GM06990 (cell line): ENCODE measurements at regions not wholly inside any gene's neighbourhood (a gene's known extent, or its start where the extent isn't known, plus 50 kb on each side); places are given as distances from the start of the nearest gene placed in this dataset.

ENCODE experiments used
- DNase-seq: peaks from one replicate; pipeline ENCODE4 v3.0.0-alpha.2; 2011; ENCODE audit not compliant: insufficient read length; ENCODE audit errors: extremely low read depth
- H3K27me3 ChIP-seq: replicated peaks from 2 replicates; pipeline ENCODE4 v1.6.0; 2011; ENCODE audit warnings: low read length; ENCODE audit not compliant: control insufficient read depth, insufficient read depth
- H3K36me3 ChIP-seq: 2 replicates; pipeline ENCODE4 v1.5.1; 2011; ENCODE audit warnings: low read length; ENCODE audit not compliant: control insufficient read depth, insufficient read depth
- H3K4me3 ChIP-seq: replicated peaks from 2 replicates; pipeline ENCODE4 v1.5.1; 2011; ENCODE audit warnings: low read depth, mild to moderate bottlenecking, control low read depth, low read length
- TF ChIP-seq, protein P1 (sequence below): IDR thresholded peaks from 2 replicates; pipeline ENCODE4 v1.5.1; 2011; ENCODE audit warnings: low read length, control low read depth, mild to moderate bottlenecking, inconsistent platforms; ENCODE audit not compliant: insufficient read depth, poor library complexity, severe bottlenecking

DNA sequence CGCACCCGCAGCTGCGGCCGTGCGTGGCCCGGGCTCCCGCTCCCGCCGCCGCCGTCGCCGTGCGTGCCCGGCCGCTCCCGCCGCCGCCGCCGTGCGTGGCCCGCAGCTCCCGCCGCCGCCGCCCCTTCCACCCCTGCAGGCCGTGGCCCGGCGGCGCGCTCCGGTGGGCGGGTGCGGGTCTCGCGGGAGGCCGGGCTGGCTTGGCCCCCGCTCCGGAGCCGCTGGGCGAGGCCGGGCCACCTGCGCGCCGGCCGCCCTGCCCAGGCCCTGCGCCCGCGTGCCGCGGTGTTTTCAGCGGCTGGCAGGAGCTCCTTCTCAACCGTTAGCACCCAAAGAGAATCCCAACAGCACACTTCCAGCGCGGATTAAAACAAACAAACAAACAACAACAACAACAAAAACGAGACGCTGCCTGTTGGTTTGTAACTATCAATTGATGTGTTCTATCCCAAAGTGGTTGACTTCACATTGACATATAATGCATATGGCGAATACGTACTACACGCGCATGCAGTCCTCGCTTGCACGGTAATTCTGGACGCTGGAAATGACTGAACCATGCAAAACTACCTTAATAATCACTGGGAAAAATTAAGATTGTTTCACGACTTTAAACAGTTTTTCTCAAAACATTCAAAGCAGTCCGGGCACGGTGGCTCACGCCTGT, 113.7 kb upstream of the GOLGA8J start:
- TF ChIP-seq, protein P1, sequence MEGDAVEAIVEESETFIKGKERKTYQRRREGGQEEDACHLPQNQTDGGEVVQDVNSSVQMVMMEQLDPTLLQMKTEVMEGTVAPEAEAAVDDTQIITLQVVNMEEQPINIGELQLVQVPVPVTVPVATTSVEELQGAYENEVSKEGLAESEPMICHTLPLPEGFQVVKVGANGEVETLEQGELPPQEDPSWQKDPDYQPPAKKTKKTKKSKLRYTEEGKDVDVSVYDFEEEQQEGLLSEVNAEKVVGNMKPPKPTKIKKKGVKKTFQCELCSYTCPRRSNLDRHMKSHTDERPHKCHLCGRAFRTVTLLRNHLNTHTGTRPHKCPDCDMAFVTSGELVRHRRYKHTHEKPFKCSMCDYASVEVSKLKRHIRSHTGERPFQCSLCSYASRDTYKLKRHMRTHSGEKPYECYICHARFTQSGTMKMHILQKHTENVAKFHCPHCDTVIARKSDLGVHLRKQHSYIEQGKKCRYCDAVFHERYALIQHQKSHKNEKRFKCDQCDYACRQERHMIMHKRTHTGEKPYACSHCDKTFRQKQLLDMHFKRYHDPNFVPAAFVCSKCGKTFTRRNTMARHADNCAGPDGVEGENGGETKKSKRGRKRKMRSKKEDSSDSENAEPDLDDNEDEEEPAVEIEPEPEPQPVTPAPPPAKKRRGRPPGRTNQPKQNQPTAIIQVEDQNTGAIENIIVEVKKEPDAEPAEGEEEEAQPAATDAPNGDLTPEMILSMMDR = no peak
- DNase-seq = no peak
- Histone ChIP-seq H3K36me3 (no peaks in the 10 kb centered on the region), H3K4me3 (no peak overlapping the region), H3K27me3 (no peaks in the 10 kb centered on the region)

DNA sequence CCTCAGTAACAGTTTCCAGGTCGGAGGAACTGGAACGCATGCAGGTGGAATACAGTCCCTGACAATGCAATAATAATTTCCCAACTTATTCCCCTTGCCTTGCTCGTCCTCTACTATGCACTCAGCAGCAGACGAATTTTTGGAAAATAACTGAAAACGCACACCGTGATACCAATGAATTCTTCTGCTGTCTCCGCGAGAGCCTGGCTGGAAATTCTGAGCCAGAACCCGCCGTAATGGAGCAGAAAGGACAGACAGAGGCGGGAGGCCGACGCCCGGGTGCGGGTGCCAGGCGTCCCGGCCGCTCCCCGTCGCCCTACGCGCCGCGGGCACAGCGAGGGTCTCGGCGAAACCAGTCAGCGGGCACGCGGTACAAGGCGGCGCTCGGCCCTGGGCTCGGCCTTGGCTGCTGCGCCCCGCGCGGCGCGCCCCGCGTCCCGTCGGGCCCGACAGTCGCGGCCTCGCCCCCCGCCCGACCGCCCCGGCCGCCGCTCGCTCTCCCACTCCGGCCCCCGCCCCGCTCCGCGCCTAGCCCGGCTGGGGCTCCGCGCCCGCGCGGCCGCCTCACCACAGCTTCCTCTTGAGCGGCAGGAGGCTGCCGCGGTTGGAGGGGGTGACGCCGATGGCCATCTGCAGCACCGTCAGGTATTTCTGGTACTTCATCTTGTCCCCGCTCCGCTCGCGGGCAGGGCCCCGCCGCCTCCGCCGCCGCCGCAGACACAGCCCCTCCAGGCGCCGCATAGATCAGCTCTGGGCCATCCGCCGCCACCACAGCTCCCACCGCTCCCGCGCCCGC, 114.5 kb upstream of the GOLGA8J start:
- TF ChIP-seq, protein P1 = no peak
- Histone ChIP-seq H3K27me3 (no peaks in the 10 kb centered on the region), H3K4me3 (no peak overlapping the region), H3K36me3 (no peaks in the 10 kb centered on the region)
- no peak for DNase-seq

DNA sequence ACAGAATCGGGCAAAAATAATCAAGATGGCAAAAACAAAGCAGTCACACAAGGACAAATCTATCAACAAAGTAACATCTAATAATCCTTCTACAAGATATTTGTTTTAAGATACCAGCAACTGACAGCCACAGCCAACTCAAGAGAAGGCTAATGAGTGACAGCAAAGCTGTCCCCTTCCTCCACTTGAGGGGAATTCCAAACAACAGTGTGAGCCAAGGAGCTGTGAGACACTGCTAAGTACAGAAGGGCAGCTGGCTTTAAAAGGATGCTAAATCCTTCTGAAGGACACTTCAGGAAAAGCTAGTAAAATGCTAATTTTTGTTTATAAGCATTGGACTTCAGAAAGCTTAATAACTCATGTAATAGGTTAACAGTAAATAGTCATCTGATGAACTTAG, 120.3 kb upstream of the GOLGA8J start:
- TF ChIP-seq, protein P1 = no peak
- no peak for DNase-seq

DNA sequence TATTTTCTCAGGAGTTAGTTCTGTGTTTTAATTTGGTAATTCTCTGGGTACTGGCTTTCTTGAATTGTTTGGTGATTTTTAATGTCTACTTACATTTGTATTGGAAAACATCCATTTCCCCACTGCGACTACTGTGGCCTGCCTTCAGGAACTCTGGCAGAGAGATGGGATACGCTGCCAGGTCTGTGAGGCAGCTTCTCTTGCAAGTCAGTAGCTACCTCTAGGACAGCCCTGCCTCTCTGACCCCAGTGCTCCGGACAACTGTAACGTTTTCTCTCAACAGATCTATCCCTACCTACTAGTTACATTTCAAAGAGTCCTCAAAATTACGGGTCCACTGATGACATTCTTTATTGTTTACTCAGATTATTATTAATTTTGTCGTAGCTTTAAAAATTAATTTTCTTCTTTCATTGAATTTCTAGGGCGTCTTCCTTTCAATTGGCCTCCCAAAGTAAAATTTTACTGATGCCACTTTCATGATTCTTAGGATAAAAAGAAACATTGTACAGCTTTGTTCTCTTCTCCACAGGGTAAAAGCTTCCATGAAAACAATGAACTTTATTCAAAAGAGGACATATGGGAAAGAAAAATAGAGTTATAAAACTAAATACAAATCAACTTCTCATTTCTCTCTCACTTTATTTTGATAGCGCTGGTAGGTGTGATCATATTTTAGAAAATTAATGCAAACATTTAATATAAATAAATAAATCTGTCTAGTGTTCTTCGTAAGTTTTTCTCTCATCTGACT, 123.2 kb upstream of the GOLGA8J start:
- H3K4me3 ChIP-seq = no peak overlapping the region
- TF ChIP-seq, protein P1 = no peak
- DNase-seq = no peak
- H3K27me3 ChIP-seq = no peaks in the 10 kb centered on the region
- H3K36me3 ChIP-seq = no peaks in the 10 kb centered on the region

More for the DNA sequence above, 120.3 kb upstream of the GOLGA8J start:
- Histone ChIP-seq H3K27me3 (no peaks in the 10 kb centered on the region), H3K4me3 (no peak overlapping the region), H3K36me3 (no peaks in the 10 kb centered on the region)

DNA sequence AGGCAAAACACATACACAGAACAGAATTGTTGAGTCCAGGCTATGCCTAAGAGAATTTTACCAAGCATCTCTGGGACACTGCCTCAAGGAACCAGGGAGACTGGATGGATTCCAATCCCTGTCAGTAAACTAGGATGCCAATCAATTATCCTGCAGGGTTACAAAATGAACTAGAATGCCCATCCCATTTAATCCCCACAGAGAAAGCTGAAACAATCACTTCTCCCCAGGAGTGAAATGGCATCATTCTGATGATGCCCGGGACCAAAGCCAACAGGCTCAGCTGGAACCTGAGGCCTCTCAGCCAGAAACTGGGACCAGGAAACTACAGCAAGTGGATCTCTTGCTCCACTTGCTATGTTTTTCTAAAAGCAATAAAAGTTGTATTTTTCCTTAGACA, 130.0 kb upstream of the TJP1 start:
- TF ChIP-seq, protein P1 = no peak
- Histone ChIP-seq H3K27me3 (no peaks in the 10 kb centered on the region), H3K4me3 (no peak overlapping the region), H3K36me3 (no peaks in the 10 kb centered on the region)
- DNase-seq = no peak
